OCI-LY3 (cell line): ENCODE measurements at regions not wholly inside any gene's neighbourhood (a gene's known extent, or its start where the extent isn't known, plus 50 kb on each side); places are given as distances from the start of the nearest gene placed in this dataset.

Source experiments
- CTCF ChIP-seq: fragments of 200-600, 300-600 bp; sonication (generic); IDR thresholded peaks from 2 replicates; pipeline ENCODE4 v1.5.1; 2014; ENCODE audit warnings: antibody characterized with exemption, low read length, low read depth
- EZH2phosphoT487 ChIP-seq: fragments of 200-600 bp; shearing (Covaris generic); IDR thresholded peaks from 2 replicates; pipeline ENCODE4 v1.6.1; 2018; ENCODE audit warnings: antibody characterized with exemption, mixed run types, low read depth

DNA sequence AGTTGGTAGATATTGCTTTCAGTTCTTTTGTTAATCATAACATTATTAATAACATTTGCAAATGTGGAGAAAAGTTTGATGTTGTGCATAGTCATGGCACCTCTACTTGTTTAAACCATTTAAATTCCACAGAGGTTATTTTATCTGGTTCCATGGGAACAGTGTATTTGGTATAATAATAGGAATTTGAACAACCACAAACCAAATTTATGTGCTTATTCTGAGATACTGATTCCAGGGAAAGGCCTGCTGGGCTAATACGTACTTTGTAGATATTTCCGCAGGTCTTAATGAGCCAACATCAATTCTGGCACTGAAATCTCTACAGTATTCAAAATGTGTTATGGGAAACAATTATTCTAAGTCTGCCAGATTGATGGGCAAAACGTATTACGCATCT, 319.0 kb downstream of the DKK2 start:
- no peak for TF ChIP-seq CTCF
- no peak for TF ChIP-seq EZH2phosphoT487
